ENCODE measurements at regions not wholly inside any gene's neighbourhood (a gene's known extent, or its start where the extent isn't known, plus 50 kb on each side); places are given as distances from the start of the nearest gene placed in this dataset.

- Histone ChIP-seq H3K79me1 (ENCODE audit: low read length) (peaks cover 4% of the 10 kb centered on the region), H2BK12ac (ENCODE audit: low read length) (no peak overlapping the region), H4K12ac (ENCODE audit: low read depth, low read length) (no peak overlapping the region), H3K9me3 (ENCODE audit: insufficient read depth, low read depth, low read length) (no peaks in the 10 kb centered on the region), H3K27me3 (ENCODE audit: insufficient read depth, low read length) (no peaks in the 10 kb centered on the region), H3K27ac (ENCODE audit: low read depth, low read length) (no peak overlapping the region), H3K9ac (ENCODE audit: low read length) (no peak overlapping the region), H3K23ac (ENCODE audit: low read length) (no peak overlapping the region), H3K4ac (ENCODE audit: low read depth, low read length) (no peak overlapping the region), H4K8ac (ENCODE audit: low read depth, low read length) (no peak overlapping the region), H2BK120ac (ENCODE audit: insufficient read depth, low read length, poor library complexity) (no peak overlapping the region), H3K14ac (ENCODE audit: low read length) (no peak overlapping the region), H3K4me2 (ENCODE audit: low read length) (no peak overlapping the region), H4K91ac (ENCODE audit: low read depth, low read length) (no peak overlapping the region), H2BK5ac (ENCODE audit: low read depth, low read length, poor library complexity) (no peak overlapping the region), H3K4me1 (ENCODE audit: control insufficient read depth in 1 of 2, insufficient read depth in 2 of 2, low read length in 2 of 2) (no peaks in the 10 kb centered on the region), H3K18ac (ENCODE audit: low read length) (no peak overlapping the region), H3K36me3 (ENCODE audit: control insufficient read depth in 1 of 2, insufficient read depth in 2 of 2, low read length in 2 of 2) (no peaks in the 10 kb centered on the region), H2AK5ac (ENCODE audit: low read length) (no peak overlapping the region), H2AFZ (ENCODE audit: insufficient read depth, low read length, poor library complexity) (no peak overlapping the region), H3K4me3 (ENCODE audit: low read depth, low read length) (no peak overlapping the region), H3K79me2 (ENCODE audit: control insufficient read depth, insufficient read depth, low read length, poor library complexity) (no peaks in the 10 kb centered on the region)
- no peak for DNase-seq
- WGBS (ENCODE audit: extremely low coverage, insufficient coverage, insufficient read length) = no CpG with 5 or more reads among the region's 4 CpGs
These were observed 159.9 kb upstream of the HMCN1 start for GRCh38 chr1:185574139-185574875.

- H3K23ac ChIP-seq (ENCODE audit: low read length) = no peak overlapping the region
- no peak overlapping the region for H4K8ac ChIP-seq (ENCODE audit: low read depth, low read length)
- H3K4me1 ChIP-seq (ENCODE audit: control insufficient read depth in 1 of 2, insufficient read depth in 2 of 2, low read length in 2 of 2) = no peaks in the 10 kb centered on the region
- H3K14ac ChIP-seq (ENCODE audit: low read length) = no peak overlapping the region
- WGBS (ENCODE audit: extremely low coverage, insufficient coverage, insufficient read length) = no CpG with 5 or more reads among the region's 2 CpGs
- H3K79me2 ChIP-seq (ENCODE audit: control insufficient read depth, insufficient read depth, low read length, poor library complexity) = no peaks in the 10 kb centered on the region
- no peak overlapping the region for H3K4me2 ChIP-seq (ENCODE audit: low read length)
- no peak overlapping the region for H3K4me3 ChIP-seq (ENCODE audit: low read depth, low read length)
- H3K9ac ChIP-seq (ENCODE audit: low read length) = no peak overlapping the region
- no peak overlapping the region for H3K27ac ChIP-seq (ENCODE audit: low read depth, low read length)
- no peaks in the 10 kb centered on the region for H3K36me3 ChIP-seq (ENCODE audit: control insufficient read depth in 1 of 2, insufficient read depth in 2 of 2, low read length in 2 of 2)
- H3K18ac ChIP-seq (ENCODE audit: low read length) = no peak overlapping the region
- no peak overlapping the region for H2AK5ac ChIP-seq (ENCODE audit: low read length)
- H3K9me3 ChIP-seq (ENCODE audit: insufficient read depth, low read depth, low read length) = no peaks in the 10 kb centered on the region
- H3K79me1 ChIP-seq (ENCODE audit: low read length) = peaks cover 4% of the 10 kb centered on the region
- H4K91ac ChIP-seq (ENCODE audit: low read depth, low read length) = no peak overlapping the region
- no peak overlapping the region for H2BK12ac ChIP-seq (ENCODE audit: low read length)
- no peaks in the 10 kb centered on the region for H3K27me3 ChIP-seq (ENCODE audit: insufficient read depth, low read length)
- no peak overlapping the region for H2BK120ac ChIP-seq (ENCODE audit: insufficient read depth, low read length, poor library complexity)
- no peak for DNase-seq
- no peak overlapping the region for H4K12ac ChIP-seq (ENCODE audit: low read depth, low read length)
- H2BK5ac ChIP-seq (ENCODE audit: low read depth, low read length, poor library complexity) = no peak overlapping the region
- no peak overlapping the region for H3K4ac ChIP-seq (ENCODE audit: low read depth, low read length)
- no peak overlapping the region for H2AFZ ChIP-seq (ENCODE audit: insufficient read depth, low read length, poor library complexity)
These were observed 160.5 kb upstream of the HMCN1 start for GRCh38 chr1:185573677-185574076.

GRCh38 chr1:185573162-185573561 lies 161.0 kb upstream of the HMCN1 start:
- Histone ChIP-seq H4K8ac (ENCODE audit: low read depth, low read length) (no peak overlapping the region), H3K4me3 (ENCODE audit: low read depth, low read length) (no peak overlapping the region), H2BK12ac (ENCODE audit: low read length) (no peak overlapping the region), H3K79me1 (ENCODE audit: low read length) (peaks cover 4% of the 10 kb centered on the region), H2AK5ac (ENCODE audit: low read length) (no peak overlapping the region), H3K23ac (ENCODE audit: low read length) (no peak overlapping the region), H2BK120ac (ENCODE audit: insufficient read depth, low read length, poor library complexity) (no peak overlapping the region), H3K9ac (ENCODE audit: low read length) (no peak overlapping the region), H3K36me3 (ENCODE audit: control insufficient read depth in 1 of 2, insufficient read depth in 2 of 2, low read length in 2 of 2) (no peaks in the 10 kb centered on the region), H3K14ac (ENCODE audit: low read length) (no peak overlapping the region), H3K18ac (ENCODE audit: low read length) (no peak overlapping the region), H3K9me3 (ENCODE audit: insufficient read depth, low read depth, low read length) (no peaks in the 10 kb centered on the region), H2AFZ (ENCODE audit: insufficient read depth, low read length, poor library complexity) (no peak overlapping the region), H4K12ac (ENCODE audit: low read depth, low read length) (no peak overlapping the region), H4K91ac (ENCODE audit: low read depth, low read length) (no peak overlapping the region), H3K4me2 (ENCODE audit: low read length) (no peak overlapping the region), H2BK5ac (ENCODE audit: low read depth, low read length, poor library complexity) (no peak overlapping the region), H3K79me2 (ENCODE audit: control insufficient read depth, insufficient read depth, low read length, poor library complexity) (no peaks in the 10 kb centered on the region), H3K27ac (ENCODE audit: low read depth, low read length) (no peak overlapping the region), H3K4me1 (ENCODE audit: control insufficient read depth in 1 of 2, insufficient read depth in 2 of 2, low read length in 2 of 2) (no peaks in the 10 kb centered on the region), H3K4ac (ENCODE audit: low read depth, low read length) (no peak overlapping the region), H3K27me3 (ENCODE audit: insufficient read depth, low read length) (no peaks in the 10 kb centered on the region)
- no peak for DNase-seq
- WGBS (ENCODE audit: extremely low coverage, insufficient coverage, insufficient read length) = no CpG with 5 or more reads among the region's 3 CpGs

GRCh38 chr1:185570962-185571361 lies 163.2 kb upstream of the HMCN1 start:
- Histone ChIP-seq H3K23ac (ENCODE audit: low read length) (no peak overlapping the region), H3K4ac (ENCODE audit: low read depth, low read length) (no peak overlapping the region), H4K12ac (ENCODE audit: low read depth, low read length) (no peak overlapping the region), H3K4me2 (ENCODE audit: low read length) (no peak overlapping the region), H4K91ac (ENCODE audit: low read depth, low read length) (no peak overlapping the region), H2AFZ (ENCODE audit: insufficient read depth, low read length, poor library complexity) (no peak overlapping the region), H3K4me1 (ENCODE audit: control insufficient read depth in 1 of 2, insufficient read depth in 2 of 2, low read length in 2 of 2) (no peaks in the 10 kb centered on the region), H3K18ac (ENCODE audit: low read length) (no peak overlapping the region), H3K79me2 (ENCODE audit: control insufficient read depth, insufficient read depth, low read length, poor library complexity) (peaks cover 2% of the 10 kb centered on the region), H4K8ac (ENCODE audit: low read depth, low read length) (no peak overlapping the region), H3K79me1 (ENCODE audit: low read length) (peaks cover 9% of the 10 kb centered on the region), H2BK5ac (ENCODE audit: low read depth, low read length, poor library complexity) (no peak overlapping the region), H3K27ac (ENCODE audit: low read depth, low read length) (no peak overlapping the region), H2BK120ac (ENCODE audit: insufficient read depth, low read length, poor library complexity) (no peak overlapping the region), H3K4me3 (ENCODE audit: low read depth, low read length) (no peak overlapping the region), H3K36me3 (ENCODE audit: control insufficient read depth in 1 of 2, insufficient read depth in 2 of 2, low read length in 2 of 2) (no peaks in the 10 kb centered on the region), H3K14ac (ENCODE audit: low read length) (no peak overlapping the region), H2BK12ac (ENCODE audit: low read length) (peak overlapping the region; percentile 32), H2AK5ac (ENCODE audit: low read length) (no peak overlapping the region), H3K9ac (ENCODE audit: low read length) (no peak overlapping the region), H3K27me3 (ENCODE audit: insufficient read depth, low read length) (no peaks in the 10 kb centered on the region), H3K9me3 (ENCODE audit: insufficient read depth, low read depth, low read length) (no peaks in the 10 kb centered on the region)
- peak; percentile 52 to 86 for DNase-seq
- WGBS (ENCODE audit: extremely low coverage, insufficient coverage, insufficient read length) = no CpG with 5 or more reads among the region's 5 CpGs
